ENCODE measurements at regions not wholly inside any gene's neighbourhood (a gene's known extent, or its start where the extent isn't known, plus 50 kb on each side); places are given as distances from the start of the nearest gene placed in this dataset.

- TF ChIP-seq, protein P1, sequence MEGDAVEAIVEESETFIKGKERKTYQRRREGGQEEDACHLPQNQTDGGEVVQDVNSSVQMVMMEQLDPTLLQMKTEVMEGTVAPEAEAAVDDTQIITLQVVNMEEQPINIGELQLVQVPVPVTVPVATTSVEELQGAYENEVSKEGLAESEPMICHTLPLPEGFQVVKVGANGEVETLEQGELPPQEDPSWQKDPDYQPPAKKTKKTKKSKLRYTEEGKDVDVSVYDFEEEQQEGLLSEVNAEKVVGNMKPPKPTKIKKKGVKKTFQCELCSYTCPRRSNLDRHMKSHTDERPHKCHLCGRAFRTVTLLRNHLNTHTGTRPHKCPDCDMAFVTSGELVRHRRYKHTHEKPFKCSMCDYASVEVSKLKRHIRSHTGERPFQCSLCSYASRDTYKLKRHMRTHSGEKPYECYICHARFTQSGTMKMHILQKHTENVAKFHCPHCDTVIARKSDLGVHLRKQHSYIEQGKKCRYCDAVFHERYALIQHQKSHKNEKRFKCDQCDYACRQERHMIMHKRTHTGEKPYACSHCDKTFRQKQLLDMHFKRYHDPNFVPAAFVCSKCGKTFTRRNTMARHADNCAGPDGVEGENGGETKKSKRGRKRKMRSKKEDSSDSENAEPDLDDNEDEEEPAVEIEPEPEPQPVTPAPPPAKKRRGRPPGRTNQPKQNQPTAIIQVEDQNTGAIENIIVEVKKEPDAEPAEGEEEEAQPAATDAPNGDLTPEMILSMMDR (IDR thresholded peaks at IDR 0.05): no peak
- TF ChIP-seq POLR2A (IDR thresholded peaks at IDR 0.05): no peak
These were observed 81.4 kb upstream of the PLPP4 start for GRCh38 chr10:120375666-120376065.

Measured in tibial nerve (tissue), 3 donors.